Endodermal cell (in vitro differentiated cells): ENCODE measurements at regions not wholly inside any gene's neighbourhood (a gene's known extent, or its start where the extent isn't known, plus 50 kb on each side); places are given as distances from the start of the nearest gene placed in this dataset.

Experiments
- DNase-seq: peaks from one replicate; pipeline ENCODE4 v3.0.0-alpha.2; 2017
- H3K27ac ChIP-seq: 2 replicates; pipeline ENCODE4 v1.5.1; 2013; ENCODE audit warnings: mild to moderate bottlenecking, low read depth, low read length, moderate library complexity
- H3K27me3 ChIP-seq: 2 replicates; pipeline ENCODE4 v1.6.1; 2013; ENCODE audit warnings: mild to moderate bottlenecking, low read length, moderate library complexity; ENCODE audit not compliant: insufficient read depth, control insufficient read depth, poor library complexity, severe bottlenecking
- H3K36me3 ChIP-seq: 2 replicates; pipeline ENCODE4 v1.7.0; 2013; ENCODE audit warnings: mild to moderate bottlenecking, low read length, moderate library complexity; ENCODE audit not compliant: control insufficient read depth, insufficient read depth
- H3K4me1 ChIP-seq: one replicate; pipeline ENCODE4 v1.7.0; 2013; ENCODE audit warnings: low read length; ENCODE audit not compliant: control insufficient read depth, insufficient read depth
- H3K4me3 ChIP-seq: 2 replicates; pipeline ENCODE4 v1.5.1; 2013; ENCODE audit warnings: mild to moderate bottlenecking, low read length, moderate library complexity
- H3K9ac ChIP-seq: 2 replicates; pipeline ENCODE4 v1.6.1; 2013; ENCODE audit warnings: mild to moderate bottlenecking, low read length, moderate library complexity; ENCODE audit not compliant: poor library complexity, severe bottlenecking; ENCODE audit errors: extremely low read depth
- H3K9me3 ChIP-seq: 2 replicates; pipeline ENCODE4 v1.6.1; 2013; ENCODE audit warnings: mild to moderate bottlenecking, low read length, moderate library complexity; ENCODE audit not compliant: control insufficient read depth
- H3K27ac Mint-ChIP-seq: 2 replicates; pipeline ENCODE4 v1.8.0; 2020; ENCODE audit warnings: mixed read lengths
- H3K27me3 Mint-ChIP-seq: 2 replicates; pipeline ENCODE4 v1.8.0; 2021; ENCODE audit warnings: mild to moderate bottlenecking, mixed read lengths; ENCODE audit not compliant: insufficient read depth
- H3K36me3 Mint-ChIP-seq: 2 replicates; pipeline ENCODE4 v1.8.0; 2020; ENCODE audit warnings: low read depth, mixed read lengths
- H3K4me1 Mint-ChIP-seq: 2 replicates; pipeline ENCODE4 v1.8.0; 2020; ENCODE audit warnings: mixed read lengths
- H3K4me3 Mint-ChIP-seq: 2 replicates; pipeline ENCODE4 v1.8.0; 2020; ENCODE audit warnings: mild to moderate bottlenecking, moderate library complexity, mixed read lengths
- H3K9me3 Mint-ChIP-seq: 2 replicates; pipeline ENCODE4 v1.8.0; 2020; ENCODE audit warnings: mild to moderate bottlenecking, mixed read lengths
- CTCF ChIP-seq: fragments of 200-600 bp; sonication (generic); conservative IDR thresholded peaks from 2 replicates; pipeline ENCODE4 v1.5.0; 2021; ENCODE audit warnings: antibody characterized with exemption, mild to moderate bottlenecking
- WGBS, 2 experiments: methylation state at CpG; one replicate each; pipeline versions ENCODE4 v1.1.5 to v1.1.7; 2013; ENCODE audit warnings: missing lambda C conversion rate in 2 of 2, mixed read lengths in 1 of 2; ENCODE audit not compliant: insufficient coverage in 1 of 2, insufficient read length in 1 of 2; 5-methylcytosine and 5-hydroxymethylcytosine counted together

GRCh38 chr4:157772907-157773306, 399.9 kb downstream of the GASK1B start:
- no CpG with 5 or more reads among the region's 1 CpG for WGBS, 2 experiments
- H3K36me3 ChIP-seq: no peaks in the 10 kb centered on the region
- no peak overlapping the region for H3K27ac ChIP-seq
- H3K9me3 Mint-ChIP-seq: no peaks in the 10 kb centered on the region
- no peaks in the 10 kb centered on the region for H3K4me1 ChIP-seq
- no peak overlapping the region for H3K4me3 ChIP-seq
- H3K9ac ChIP-seq: no peak overlapping the region
- no peak overlapping the region for H3K4me3 Mint-ChIP-seq
- H3K9me3 ChIP-seq: no peaks in the 10 kb centered on the region
- no peak for TF ChIP-seq CTCF
- H3K4me1 Mint-ChIP-seq: no peaks in the 10 kb centered on the region
- no peak overlapping the region for H3K27ac Mint-ChIP-seq
- H3K27me3 Mint-ChIP-seq: no peaks in the 10 kb centered on the region
- H3K36me3 Mint-ChIP-seq: no peaks in the 10 kb centered on the region
- DNase-seq: no peak
- no peaks in the 10 kb centered on the region for H3K27me3 ChIP-seq

GRCh38 chr4:157768419-157768818, 404.4 kb downstream of the GASK1B start:
- no peak for TF ChIP-seq CTCF
- H3K27ac ChIP-seq: no peak overlapping the region
- H3K9me3 ChIP-seq: no peaks in the 10 kb centered on the region
- Mint-ChIP-seq H3K36me3 (no peaks in the 10 kb centered on the region), H3K27me3 (no peaks in the 10 kb centered on the region), H3K4me3 (no peak overlapping the region), H3K4me1 (no peaks in the 10 kb centered on the region), H3K9me3 (no peaks in the 10 kb centered on the region), H3K27ac (no peak overlapping the region)
- no peaks in the 10 kb centered on the region for H3K4me1 ChIP-seq
- WGBS, 2 experiments: no CpG with 5 or more reads among the region's 1 CpG
- no peaks in the 10 kb centered on the region for H3K27me3 ChIP-seq
- no peak overlapping the region for H3K4me3 ChIP-seq
- no peak for DNase-seq
- no peak overlapping the region for H3K9ac ChIP-seq
- H3K36me3 ChIP-seq: no peaks in the 10 kb centered on the region

GRCh38 chr4:157763490-157763889, 409.3 kb downstream of the GASK1B start:
- no peak for DNase-seq
- H3K4me1 Mint-ChIP-seq: no peaks in the 10 kb centered on the region
- 78% methylated on average over 1 of the region's 1 CpG; no CpG with 5 or more reads in 1 of the 2 experiments for WGBS, 2 experiments

More at GRCh38 chr4:157763490-157763889, 409.3 kb downstream of the GASK1B start:
- no peak overlapping the region for H3K4me3 Mint-ChIP-seq
- Histone ChIP-seq H3K27me3 (no peaks in the 10 kb centered on the region), H3K9me3 (no peaks in the 10 kb centered on the region), H3K36me3 (no peaks in the 10 kb centered on the region), H3K9ac (no peak overlapping the region), H3K4me3 (no peak overlapping the region), H3K27ac (no peak overlapping the region), H3K4me1 (no peaks in the 10 kb centered on the region)
- TF ChIP-seq CTCF: no peak
- no peaks in the 10 kb centered on the region for H3K9me3 Mint-ChIP-seq
- H3K27ac Mint-ChIP-seq: no peak overlapping the region
- H3K36me3 Mint-ChIP-seq: no peaks in the 10 kb centered on the region
- no peaks in the 10 kb centered on the region for H3K27me3 Mint-ChIP-seq
